HepG2 (cell line): ENCODE measurements at regions not wholly inside any gene's neighbourhood (a gene's known extent, or its start where the extent isn't known, plus 50 kb on each side); places are given as distances from the start of the nearest gene placed in this dataset.

Experiments
- RNF219 ChIP-seq: sonication (generic); formaldehyde crosslinking; IDR thresholded peaks from 2 replicates; pipeline ENCODE4 v1.5.0; 2020; ENCODE audit warnings: mild to moderate bottlenecking, missing genetic modification reagents
- ZNF142 ChIP-seq: sonication (generic); formaldehyde crosslinking; IDR thresholded peaks from 2 replicates; pipeline ENCODE4 v1.4.0; 2020; ENCODE audit warnings: missing genetic modification reagents
- ZNF224 ChIP-seq: sonication (generic); formaldehyde crosslinking; IDR thresholded peaks from 2 replicates; pipeline ENCODE4 v1.5.0; 2020; ENCODE audit warnings: mild to moderate bottlenecking, missing genetic modification reagents
- ZNF318 ChIP-seq: sonication (generic); formaldehyde crosslinking; IDR thresholded peaks from 2 replicates; pipeline ENCODE4 v1.4.0; 2020; ENCODE audit warnings: mild to moderate bottlenecking, missing genetic modification reagents
- ZNF781 ChIP-seq: sonication (generic); formaldehyde crosslinking; IDR thresholded peaks from 2 replicates; pipeline ENCODE4 v1.5.1; 2020; ENCODE audit warnings: borderline replicate concordance, mild to moderate bottlenecking, missing genetic modification reagents; ENCODE audit errors: not compliant biosample characterization
- ZSCAN9 ChIP-seq: IDR thresholded peaks from 2 replicates; pipeline ENCODE4 v1.6.1; 2016; ENCODE audit warnings: borderline replicate concordance

GRCh38 chr6:156700440-156701057 lies 76.6 kb upstream of the ARID1B start (continued):
- TF ChIP-seq ZNF318 (no peak), RNF219 (no peak), ZNF224 (no peak), ZNF781 (CRISPR knock-in tag) (no peak), ZSCAN9 (CRISPR knock-in tag) (no peak), ZNF142 (CRISPR knock-in tag) (no peak)
